IMR-90 (cell line): ENCODE measurements at regions not wholly inside any gene's neighbourhood (a gene's known extent, or its start where the extent isn't known, plus 50 kb on each side); places are given as distances from the start of the nearest gene placed in this dataset.

ENCODE experiments used
- ATAC-seq: fragments of 200-7000 bp; cut with Tn5 transposase; 2 replicates; pipeline ENCODE4 v1.9.1; 2020; ENCODE audit warnings: low read depth, mild to moderate bottlenecking, moderate library complexity
- BruUV-seq: library from RNA; stranded (reverse); fragments of 400-500 nt; replicated peaks from 2 replicates; lab custom pipeline; 2021; lab: Mats Ljungman, UMichigan
- CTCF ChIA-PET: fragments of 300-600 bp; formaldehyde crosslinking; extraction: SDS; loops from one replicate; lab custom pipeline; 2021; ENCODE audit warnings: antibody characterized with exemption; lab: Yijun Ruan, JAX
- POLR2A ChIA-PET: fragments of 300-600 bp; sonication (Branson Sonifier 250); formaldehyde crosslinking; loops from one replicate; lab custom pipeline; 2022; ENCODE audit warnings: antibody characterized with exemption; ENCODE audit not compliant: unreplicated experiment; lab: Charles Lee
- DNase-seq: peaks from one replicate; pipeline ENCODE4 v3.0.0; 2013
- H2AFZ ChIP-seq: replicated peaks from 2 replicates; pipeline ENCODE3; 2013; ENCODE audit warnings: low read length, mild to moderate bottlenecking; ENCODE audit not compliant: poor library complexity
- H2AK5ac ChIP-seq: 2 replicates; pipeline ENCODE4 v1.6.1; 2013; ENCODE audit warnings: low read depth, low read length, inconsistent platforms
- H2AK9ac ChIP-seq: replicated peaks from 2 replicates; pipeline ENCODE3; 2013; ENCODE audit warnings: mild to moderate bottlenecking, low read depth, low read length, moderate library complexity; ENCODE audit not compliant: poor library complexity
- H2BK120ac ChIP-seq: 2 replicates; pipeline ENCODE4 v1.6.1; 2013; ENCODE audit warnings: low read depth, low read length, inconsistent platforms
- H2BK15ac ChIP-seq: 3 replicates; pipeline ENCODE4 v1.6.1; 2013; ENCODE audit warnings: low read depth, low read length, inconsistent platforms
- H2BK20ac ChIP-seq: 2 replicates; pipeline ENCODE4 v1.6.1; 2013; ENCODE audit warnings: low read depth, mild to moderate bottlenecking, inconsistent platforms, low read length, moderate library complexity
- H2BK5ac ChIP-seq: 2 replicates; pipeline ENCODE4 v1.6.1; 2013; ENCODE audit warnings: mild to moderate bottlenecking, low read depth, low read length, inconsistent platforms; ENCODE audit not compliant: poor library complexity, severe bottlenecking
- H3K14ac ChIP-seq: replicated peaks from 2 replicates; pipeline ENCODE4 v1.6.1; 2013; ENCODE audit warnings: low read depth, low read length, inconsistent platforms
- H3K18ac ChIP-seq: 2 replicates; pipeline ENCODE4 v1.6.1; 2013; ENCODE audit warnings: low read depth, low read length, control low read depth
- H3K23ac ChIP-seq: 2 replicates; pipeline ENCODE4 v1.6.1; 2013; ENCODE audit warnings: low read depth, low read length, inconsistent platforms
- H3K27ac ChIP-seq: 2 replicates; pipeline ENCODE4 v1.5.1; 2013; ENCODE audit warnings: mild to moderate bottlenecking, control low read depth, low read length; ENCODE audit not compliant: insufficient read depth
- H3K27me3 ChIP-seq: 2 replicates; pipeline ENCODE4 v1.6.1; 2013; ENCODE audit warnings: low read length; ENCODE audit not compliant: control insufficient read depth, insufficient read depth
- H3K36me3 ChIP-seq: 2 replicates; pipeline ENCODE4 v1.6.1; 2013; ENCODE audit warnings: low read length, mixed read lengths; ENCODE audit not compliant: control insufficient read depth, insufficient read depth
- H3K4ac ChIP-seq: 2 replicates; pipeline ENCODE4 v1.6.1; 2013; ENCODE audit warnings: low read depth, low read length, inconsistent platforms
- H3K4me1 ChIP-seq: 2 replicates; pipeline ENCODE4 v1.6.1; 2013; ENCODE audit warnings: low read length, mixed read lengths; ENCODE audit not compliant: control insufficient read depth, insufficient read depth
- H3K4me2 ChIP-seq: 2 replicates; pipeline ENCODE4 v1.6.1; 2013; ENCODE audit warnings: low read depth, mild to moderate bottlenecking, control low read depth, low read length, moderate library complexity
- H3K4me3 ChIP-seq: 2 replicates; pipeline ENCODE4 v1.5.1; 2013; ENCODE audit warnings: low read depth, mild to moderate bottlenecking, control low read depth, low read length, moderate library complexity; ENCODE audit not compliant: insufficient read depth
- H3K56ac ChIP-seq: 2 replicates; pipeline ENCODE4 v1.6.1; 2013; ENCODE audit warnings: low read length, inconsistent platforms; ENCODE audit not compliant: insufficient read depth; ENCODE audit errors: extremely low read depth
- H3K79me1 ChIP-seq, 2 experiments: 2 replicates each; pipeline ENCODE4 v1.6.1; 2013; ENCODE audit warnings: low read length in 2 of 2, inconsistent platforms in 1 of 2, low read depth in 1 of 2
- H3K9ac ChIP-seq: 2 replicates; pipeline ENCODE4 v1.6.1; 2013; ENCODE audit warnings: low read depth, low read length, control low read depth
- H3K9me1 ChIP-seq: 2 replicates; pipeline ENCODE4 v1.6.1; 2013; ENCODE audit warnings: low read length, inconsistent platforms; ENCODE audit not compliant: insufficient read depth
- H3K9me3 ChIP-seq: 2 replicates; pipeline ENCODE4 v1.6.1; 2013; ENCODE audit warnings: low read length; ENCODE audit not compliant: control insufficient read depth, insufficient read depth
- H4K20me1 ChIP-seq: 2 replicates; pipeline ENCODE4 v1.6.1; 2013; ENCODE audit warnings: low read length, inconsistent platforms; ENCODE audit not compliant: insufficient read depth
- H4K5ac ChIP-seq: 2 replicates; pipeline ENCODE4 v1.6.1; 2013; ENCODE audit warnings: mild to moderate bottlenecking, low read depth, low read length, control low read depth
- H4K8ac ChIP-seq, 2 experiments: 2 replicates each; pipeline ENCODE4 v1.6.1; 2013; ENCODE audit warnings: low read depth in 2 of 2, low read length in 2 of 2, control low read depth in 1 of 2, inconsistent platforms in 1 of 2
- H4K91ac ChIP-seq: 2 replicates; pipeline ENCODE4 v1.6.1; 2013; ENCODE audit warnings: low read depth, low read length, inconsistent platforms; ENCODE audit not compliant: insufficient read depth
- CEBPB ChIP-seq: IDR thresholded peaks from 2 replicates; pipeline ENCODE4 v1.6.1; 2012; ENCODE audit warnings: low read depth, low read length, improper control_type of control experiment
- CHD1 ChIP-seq: IDR thresholded peaks from 2 replicates; pipeline ENCODE4 v1.6.1; 2012; ENCODE audit warnings: low read depth, low read length, improper control_type of control experiment
- ELK1 ChIP-seq: fragments of 150-350 bp; IDR thresholded peaks from 2 replicates; pipeline ENCODE4 v1.6.1; 2016; ENCODE audit warnings: low read depth, mild to moderate bottlenecking, low read length, moderate library complexity, borderline replicate concordance
- MAFK ChIP-seq: IDR thresholded peaks from 2 replicates; pipeline ENCODE4 v1.6.1; 2012; ENCODE audit warnings: low read depth, low read length, improper control_type of control experiment
- MAZ ChIP-seq: IDR thresholded peaks from 2 replicates; pipeline ENCODE4 v1.6.1; 2012; ENCODE audit warnings: low read depth, mild to moderate bottlenecking, low read length, improper control_type of control experiment, moderate library complexity, borderline replicate concordance
- MXI1 ChIP-seq: IDR thresholded peaks from 2 replicates; pipeline ENCODE4 v1.6.1; 2012; ENCODE audit warnings: low read depth, mild to moderate bottlenecking, low read length, moderate library complexity, borderline replicate concordance
- RAD21 ChIP-seq: IDR thresholded peaks from 2 replicates; pipeline ENCODE4 v1.6.1; 2012; ENCODE audit warnings: low read length, improper control_type of control experiment
- SMC3 ChIP-seq: fragments of 150-350 bp; IDR thresholded peaks from 2 replicates; pipeline ENCODE4 v1.6.1; 2016; ENCODE audit warnings: low read depth, mild to moderate bottlenecking, antibody characterized with exemption, low read length, moderate library complexity
- WGBS, 2 experiments: methylation state at CpG; one replicate each; pipeline versions ENCODE4 v1.1.5 to v1.1.7; 2013; ENCODE audit warnings: missing lambda C conversion rate in 2 of 2; ENCODE audit not compliant: insufficient read length in 1 of 2; ENCODE audit errors: extremely low coverage in 2 of 2; 5-methylcytosine and 5-hydroxymethylcytosine counted together
- dilution Hi-C: fragments of 300-500 bp; cut with HindIII; formaldehyde crosslinking; loops from one replicate; pipeline ENCODE4 v1.14.3; 2018; ENCODE audit warnings: low sequenced_read_pairs; ENCODE audit not compliant: unreplicated experiment
- in situ Hi-C: fragments of 300-500 bp; cut with MboI; formaldehyde crosslinking; loops from 3 replicates; pipeline ENCODE4 v1.14.3; 2019; ENCODE audit warnings: low sequenced_read_pairs, inconsistent platforms, mixed read lengths
- intact Hi-C: fragments of 100-400 bp; cut with micrococcal nuclease; formaldehyde crosslinking; loops from 2 replicates; pipeline ENCODE4 v1.10.0; 2022
- TF ChIP-seq, protein P1 (sequence below): fragments of 150-350 bp; IDR thresholded peaks from 2 replicates; pipeline ENCODE4 v1.6.1; 2017; ENCODE audit warnings: mild to moderate bottlenecking, antibody characterized with exemption, low read length, low read depth
- TF ChIP-seq, protein P2 (sequence below): conservative IDR thresholded peaks from 2 replicates; pipeline ENCODE4 v1.5.1; 2012; ENCODE audit warnings: mild to moderate bottlenecking, low read depth, low read length, improper control_type of control experiment

GRCh38 chr3:94643400-94643799 lies 580.5 kb downstream of the NSUN3 start:
- H3K56ac ChIP-seq: no peak overlapping the region
- H3K27me3 ChIP-seq: no peaks in the 10 kb centered on the region
- H2AFZ ChIP-seq: no peak overlapping the region
- H3K4ac ChIP-seq: no peak overlapping the region
- no peak for ATAC-seq
- H2BK20ac ChIP-seq: no peak overlapping the region
- H2BK5ac ChIP-seq: no peak overlapping the region
- H4K20me1 ChIP-seq: no peaks in the 10 kb centered on the region
- H3K4me1 ChIP-seq: no peaks in the 10 kb centered on the region
- no peak overlapping the region for H2BK120ac ChIP-seq
- H3K27ac ChIP-seq: no peak overlapping the region
- H3K23ac ChIP-seq: no peak overlapping the region
- H3K36me3 ChIP-seq: no peaks in the 10 kb centered on the region
- no CpG with 5 or more reads among the region's 3 CpGs for WGBS, 2 experiments
- no peak overlapping the region for H2AK5ac ChIP-seq
- H3K9me1 ChIP-seq: no peaks in the 10 kb centered on the region
- H4K8ac ChIP-seq: no peak overlapping the region
- no peak overlapping the region for H4K5ac ChIP-seq
- in situ Hi-C loops: no loop called here
- dilution Hi-C loops: no loop called here
- H2AK9ac ChIP-seq: no peak overlapping the region
- H3K4me2 ChIP-seq: no peak overlapping the region
- H3K4me3 ChIP-seq: no peak overlapping the region
- intact Hi-C loops: no loop called here
- H3K9me3 ChIP-seq: peaks cover 3% of the 10 kb centered on the region; the same call in 1 of the 2 replicates
- no peak overlapping the region for H3K9ac ChIP-seq
- no peak overlapping the region for H4K91ac ChIP-seq
- BruUV-seq: no TSS peak
- TF ChIP-seq CHD1 (no peak), MAZ (no peak), MAFK (no peak), MXI1 (no peak), RAD21 (no peak), CEBPB (no peak), SMC3 (no peak), ELK1 (no peak)
- TF ChIP-seq, protein P1, sequence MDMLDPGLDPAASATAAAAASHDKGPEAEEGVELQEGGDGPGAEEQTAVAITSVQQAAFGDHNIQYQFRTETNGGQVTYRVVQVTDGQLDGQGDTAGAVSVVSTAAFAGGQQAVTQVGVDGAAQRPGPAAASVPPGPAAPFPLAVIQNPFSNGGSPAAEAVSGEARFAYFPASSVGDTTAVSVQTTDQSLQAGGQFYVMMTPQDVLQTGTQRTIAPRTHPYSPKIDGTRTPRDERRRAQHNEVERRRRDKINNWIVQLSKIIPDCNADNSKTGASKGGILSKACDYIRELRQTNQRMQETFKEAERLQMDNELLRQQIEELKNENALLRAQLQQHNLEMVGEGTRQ: no peak
- TF ChIP-seq, protein P2, sequence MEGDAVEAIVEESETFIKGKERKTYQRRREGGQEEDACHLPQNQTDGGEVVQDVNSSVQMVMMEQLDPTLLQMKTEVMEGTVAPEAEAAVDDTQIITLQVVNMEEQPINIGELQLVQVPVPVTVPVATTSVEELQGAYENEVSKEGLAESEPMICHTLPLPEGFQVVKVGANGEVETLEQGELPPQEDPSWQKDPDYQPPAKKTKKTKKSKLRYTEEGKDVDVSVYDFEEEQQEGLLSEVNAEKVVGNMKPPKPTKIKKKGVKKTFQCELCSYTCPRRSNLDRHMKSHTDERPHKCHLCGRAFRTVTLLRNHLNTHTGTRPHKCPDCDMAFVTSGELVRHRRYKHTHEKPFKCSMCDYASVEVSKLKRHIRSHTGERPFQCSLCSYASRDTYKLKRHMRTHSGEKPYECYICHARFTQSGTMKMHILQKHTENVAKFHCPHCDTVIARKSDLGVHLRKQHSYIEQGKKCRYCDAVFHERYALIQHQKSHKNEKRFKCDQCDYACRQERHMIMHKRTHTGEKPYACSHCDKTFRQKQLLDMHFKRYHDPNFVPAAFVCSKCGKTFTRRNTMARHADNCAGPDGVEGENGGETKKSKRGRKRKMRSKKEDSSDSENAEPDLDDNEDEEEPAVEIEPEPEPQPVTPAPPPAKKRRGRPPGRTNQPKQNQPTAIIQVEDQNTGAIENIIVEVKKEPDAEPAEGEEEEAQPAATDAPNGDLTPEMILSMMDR: no peak
- no peak overlapping the region for H3K14ac ChIP-seq
- no peaks in the 10 kb centered on the region for H3K79me1 ChIP-seq
- ChIA-PET POLR2A (no interaction called here), CTCF (no interaction called here)
- no peak for DNase-seq
- H3K18ac ChIP-seq: no peak overlapping the region
- no peak overlapping the region for H2BK15ac ChIP-seq
